HK-2 (cell line): ENCODE measurements at regions not wholly inside any gene's neighbourhood (a gene's known extent, or its start where the extent isn't known, plus 50 kb on each side); places are given as distances from the start of the nearest gene placed in this dataset.

Experiments
- DNase-seq: peaks from one replicate; pipeline ENCODE4 v3.0.0-alpha.2; 2018; ENCODE audit not compliant: unreplicated experiment

DNA sequence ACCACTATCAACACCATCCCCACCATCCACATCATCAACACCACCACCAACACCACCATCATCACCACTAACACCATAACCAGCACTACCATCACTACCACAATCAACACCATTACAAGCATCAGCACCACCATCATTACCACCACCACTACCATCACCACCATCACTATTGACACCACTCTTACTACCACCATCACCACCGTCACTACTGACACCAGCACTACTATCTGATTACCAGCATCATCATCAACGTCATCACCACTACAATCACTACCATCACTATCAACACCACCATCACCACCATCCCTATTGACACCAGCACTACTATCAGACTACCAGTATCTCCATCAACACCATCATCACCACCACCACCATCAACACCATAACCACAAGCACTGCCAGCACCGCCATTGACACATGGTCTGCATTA is 106.1 kb upstream of the RUNX3 start:
- DNase-seq: no peak

DNA sequence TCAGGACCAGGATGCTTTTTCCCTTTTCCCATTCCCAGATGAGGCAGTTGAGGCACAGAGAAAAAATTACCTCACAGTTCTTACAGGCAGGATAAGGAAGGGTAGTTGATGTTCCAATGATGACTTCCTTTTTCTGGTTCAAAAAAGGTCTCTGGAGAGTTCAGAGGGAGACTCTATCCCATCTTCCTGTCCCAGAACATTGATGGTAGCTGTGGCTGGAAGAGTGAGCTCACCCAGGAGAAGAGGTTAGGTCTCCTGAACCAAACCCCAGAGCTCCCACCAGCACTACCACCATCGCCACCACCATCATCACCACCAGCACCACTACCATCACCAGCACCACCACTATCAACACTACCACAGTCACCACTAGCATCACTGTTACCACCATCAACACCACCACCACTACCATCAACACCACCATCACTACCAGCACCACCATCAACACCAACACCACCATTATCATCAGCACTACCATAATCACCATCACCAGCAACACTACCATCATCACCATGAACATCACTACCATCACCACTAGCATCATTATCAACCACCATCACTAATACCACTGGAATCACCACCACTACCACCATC is 105.5 kb upstream of the RUNX3 start:
- DNase-seq: no peak

DNA sequence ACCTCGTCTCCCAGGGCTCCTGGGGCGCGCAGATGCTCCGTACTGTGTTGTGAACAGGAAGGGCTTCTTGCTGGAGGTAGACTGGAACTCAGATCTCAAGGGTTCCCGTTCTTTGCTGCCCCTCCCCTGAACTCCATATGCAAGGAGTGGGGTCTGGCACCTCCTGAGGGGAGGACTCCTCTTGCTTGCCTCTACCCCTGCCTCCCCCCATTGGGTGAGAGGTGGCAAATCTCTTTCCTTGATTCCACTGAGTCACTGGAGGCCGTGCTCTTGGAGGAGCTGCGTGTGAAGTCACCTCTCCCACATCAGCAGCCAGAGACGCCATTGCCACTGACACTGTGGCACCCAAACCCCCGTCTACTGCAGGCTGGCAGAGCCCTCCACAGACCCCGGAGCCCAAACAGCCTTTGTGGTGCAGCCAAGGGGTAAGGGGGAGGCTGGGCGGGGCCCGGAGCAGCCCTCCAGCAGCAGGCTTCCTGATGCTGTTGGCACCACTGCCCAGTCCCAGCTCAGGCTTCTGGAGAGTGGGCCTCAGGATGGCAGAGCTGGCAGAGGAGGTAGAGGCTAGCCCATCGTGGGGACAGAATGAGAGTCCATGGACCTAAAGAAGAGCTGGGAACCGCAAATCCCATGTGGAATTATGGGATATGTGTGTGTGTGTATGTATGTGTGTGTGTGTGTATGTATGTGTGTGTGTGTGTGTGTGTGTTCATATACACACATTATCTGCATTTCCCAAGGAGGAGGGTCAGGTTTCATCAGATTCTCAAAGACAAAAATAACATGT is 104.9 kb upstream of the RUNX3 start:
- DNase-seq: no peak

DNA sequence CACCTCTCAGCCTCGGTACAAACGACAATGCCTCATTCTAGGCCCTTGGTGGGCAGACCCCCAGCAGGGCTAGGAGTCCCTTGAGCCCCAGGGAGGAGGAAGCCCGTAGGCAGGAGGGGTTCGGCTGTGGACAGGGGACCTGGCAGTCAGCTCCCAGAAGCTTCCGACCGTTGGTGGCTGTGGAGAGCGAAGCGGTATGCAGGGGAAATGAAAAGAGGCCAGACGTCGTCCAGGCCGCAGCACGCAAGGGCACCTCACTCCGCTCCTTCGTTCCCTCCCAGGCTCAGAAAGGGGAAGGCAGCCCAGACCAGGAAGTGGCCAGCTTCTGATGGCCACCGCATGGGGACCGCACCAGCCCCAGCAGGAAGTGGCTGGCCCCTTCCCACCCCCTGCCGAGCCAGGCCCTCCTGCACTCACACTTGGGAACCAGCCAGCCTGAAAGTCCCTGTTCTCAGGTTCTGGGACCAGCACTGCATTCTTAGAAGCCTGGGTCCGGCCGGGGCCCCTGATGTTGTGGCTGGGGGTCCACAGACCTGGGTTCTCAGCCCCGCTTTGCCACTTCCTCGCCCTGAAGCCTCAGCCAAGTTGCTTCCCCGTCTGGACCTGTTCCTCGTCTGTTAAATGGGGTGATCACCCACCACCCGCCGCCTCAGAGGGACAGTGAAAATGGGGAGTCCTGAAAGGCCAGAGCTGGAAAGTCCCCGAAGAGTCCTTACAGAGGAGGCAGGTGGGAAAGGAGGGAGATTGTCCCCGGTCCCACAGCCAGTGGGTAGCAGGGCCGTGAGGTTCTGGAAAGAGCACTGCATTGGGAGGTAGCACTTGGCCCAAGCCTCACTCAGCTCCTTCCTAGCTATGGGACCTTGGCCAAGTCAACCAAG is 104.0 kb upstream of the RUNX3 start:
- DNase-seq: no peak

DNA sequence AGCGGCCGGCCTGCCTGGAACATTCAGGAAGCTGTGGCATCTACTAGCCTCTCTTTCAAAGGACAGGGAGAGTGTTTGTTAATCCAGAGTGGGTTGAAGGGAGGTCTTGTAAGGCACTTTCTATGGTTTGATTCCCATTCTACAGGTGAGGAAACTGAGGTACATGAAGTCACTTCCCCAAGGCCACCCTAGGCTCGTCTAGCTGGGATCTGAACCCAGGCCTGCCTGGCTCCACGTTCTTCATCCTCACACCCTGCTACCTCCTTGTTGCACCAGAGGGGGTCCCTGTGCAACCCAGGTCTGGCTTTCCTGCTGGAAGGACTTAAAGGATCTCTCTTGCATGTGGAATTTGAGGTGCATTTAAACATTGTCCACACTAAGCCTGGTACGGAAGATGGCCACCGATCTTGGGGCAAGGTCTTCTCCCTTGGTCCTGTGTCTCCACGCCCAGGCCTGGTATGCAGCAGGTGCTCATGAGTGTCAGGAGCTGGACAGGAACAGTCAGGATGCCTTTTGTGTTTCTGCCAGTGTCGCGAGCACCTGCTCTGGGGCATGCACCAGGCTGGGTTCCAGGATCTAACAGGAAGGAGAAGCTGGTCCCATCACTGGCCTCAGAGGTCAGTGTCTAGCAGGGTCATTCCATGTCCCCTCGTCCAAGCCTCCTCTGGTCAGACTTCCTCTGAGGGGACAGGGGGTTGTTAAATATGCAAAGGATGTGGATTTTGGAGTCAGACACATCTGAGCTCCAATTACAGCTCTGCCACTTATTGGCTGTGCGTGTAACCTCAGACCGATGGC is 103.2 kb upstream of the RUNX3 start:
- DNase-seq: no peak

DNA sequence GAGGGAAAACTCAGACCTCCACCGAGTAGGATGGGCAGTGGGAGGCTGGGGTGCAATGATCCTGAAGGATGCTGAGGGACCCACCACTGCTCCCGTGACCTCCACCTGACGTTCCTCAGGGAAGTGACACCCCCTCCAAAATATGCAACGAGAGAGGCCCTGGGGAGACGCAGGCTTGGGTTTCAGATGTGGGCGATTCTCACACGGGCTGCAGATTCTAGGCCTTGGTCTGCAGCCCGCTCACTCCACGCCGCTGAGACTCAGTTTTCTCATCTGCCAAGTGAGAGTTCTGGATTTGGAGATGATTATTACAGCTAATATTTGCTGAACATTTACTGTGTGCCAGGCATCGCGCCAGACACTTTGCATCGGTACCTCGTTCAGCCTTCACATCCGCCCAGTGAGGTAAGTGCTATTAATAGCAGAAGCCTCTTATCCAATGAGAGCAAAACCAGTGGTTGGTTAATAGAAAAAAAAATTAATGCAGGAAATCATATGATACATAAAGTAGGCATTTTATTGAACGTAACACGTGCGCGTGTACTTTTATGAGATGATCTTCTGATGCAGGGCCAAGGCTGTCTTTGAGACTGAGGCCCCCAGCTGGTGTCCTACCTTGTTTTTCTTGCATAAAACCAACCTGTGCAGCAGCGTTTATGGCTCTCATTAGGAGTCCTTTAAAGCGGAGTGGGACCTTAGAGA is 102.0 kb upstream of the RUNX3 start:
- no peak for DNase-seq

DNA sequence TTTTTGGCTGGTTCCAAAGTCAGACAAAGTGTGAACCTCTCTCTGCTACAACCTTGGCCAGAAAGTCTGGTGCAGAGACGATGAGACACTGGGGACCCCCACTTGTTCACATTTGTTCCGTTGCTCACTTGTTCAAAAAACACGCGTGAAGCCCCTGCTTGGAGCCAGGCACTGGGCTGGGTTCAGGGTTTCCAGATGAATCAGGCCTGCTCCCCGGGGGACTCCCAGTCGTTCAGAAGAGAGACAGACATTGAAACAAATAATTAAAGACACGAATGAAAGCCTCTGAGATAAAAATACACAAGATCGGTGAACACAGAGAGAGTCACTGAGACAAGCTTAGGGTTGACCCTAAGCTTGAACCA is 101.5 kb upstream of the RUNX3 start:
- no peak for DNase-seq

DNA sequence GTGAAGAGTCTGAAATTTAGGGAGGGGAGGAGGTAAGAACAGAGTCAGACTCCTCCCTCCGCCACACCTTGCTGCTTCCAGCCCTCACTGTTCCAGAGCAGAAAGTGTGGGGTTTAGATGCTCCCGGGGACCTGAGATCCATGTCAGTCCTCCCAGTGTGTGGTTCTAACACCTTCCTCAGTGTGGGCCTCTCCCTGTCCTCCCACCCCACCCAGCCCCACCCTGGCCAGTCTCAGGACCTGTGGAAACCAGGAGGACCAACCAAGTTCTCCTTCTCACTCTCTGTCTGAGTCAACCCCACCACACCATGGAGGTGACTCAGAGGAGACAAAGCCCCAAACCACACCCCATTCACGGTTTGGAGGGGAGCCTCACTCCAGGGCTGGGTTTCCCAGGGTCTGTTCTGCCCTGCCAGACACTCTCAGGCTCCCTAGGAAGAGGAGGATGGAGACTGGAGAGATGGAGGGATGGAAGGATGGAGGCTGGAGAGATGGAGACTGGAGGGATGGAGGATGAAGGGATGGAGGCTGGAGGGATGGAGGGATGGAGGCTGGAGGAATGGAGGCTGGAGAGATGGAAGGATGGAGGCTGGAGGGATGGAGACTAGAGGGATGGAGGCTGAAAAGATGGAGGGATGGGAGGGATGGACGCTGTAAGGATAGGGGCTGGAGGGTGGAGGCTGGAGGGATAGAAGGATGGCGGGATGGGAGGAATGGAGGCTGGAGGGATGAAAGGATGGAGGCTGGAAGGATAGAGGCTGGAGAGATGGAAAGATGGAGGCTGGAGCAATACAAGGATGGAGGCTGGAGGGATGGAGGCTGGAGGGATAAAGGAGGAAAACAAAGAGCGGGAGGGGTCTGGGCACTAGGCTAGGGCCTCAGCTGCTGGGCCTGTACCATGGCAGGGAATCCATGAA is 100.9 kb upstream of the RUNX3 start:
- DNase-seq: no peak

DNA sequence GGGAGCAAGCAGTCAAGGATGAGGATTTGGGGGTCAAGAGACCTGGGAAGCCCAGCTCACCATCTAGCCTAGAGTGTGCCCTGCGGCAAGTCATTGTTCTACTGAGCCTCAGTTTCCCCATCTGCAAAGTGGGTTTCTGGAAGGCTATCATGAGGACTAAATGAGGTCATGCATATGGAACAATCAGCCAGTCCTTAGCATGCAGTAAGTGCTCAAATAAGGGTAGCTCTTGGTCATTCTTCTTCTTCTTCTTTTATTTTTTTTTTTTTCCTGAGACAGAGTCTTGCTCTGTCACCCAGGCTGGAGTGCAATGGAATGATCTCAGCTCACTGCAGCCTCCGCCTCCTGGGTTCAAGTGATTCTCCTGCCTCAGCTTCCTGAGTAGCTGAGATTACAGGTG is 99.9 kb upstream of the RUNX3 start:
- no peak for DNase-seq

DNA sequence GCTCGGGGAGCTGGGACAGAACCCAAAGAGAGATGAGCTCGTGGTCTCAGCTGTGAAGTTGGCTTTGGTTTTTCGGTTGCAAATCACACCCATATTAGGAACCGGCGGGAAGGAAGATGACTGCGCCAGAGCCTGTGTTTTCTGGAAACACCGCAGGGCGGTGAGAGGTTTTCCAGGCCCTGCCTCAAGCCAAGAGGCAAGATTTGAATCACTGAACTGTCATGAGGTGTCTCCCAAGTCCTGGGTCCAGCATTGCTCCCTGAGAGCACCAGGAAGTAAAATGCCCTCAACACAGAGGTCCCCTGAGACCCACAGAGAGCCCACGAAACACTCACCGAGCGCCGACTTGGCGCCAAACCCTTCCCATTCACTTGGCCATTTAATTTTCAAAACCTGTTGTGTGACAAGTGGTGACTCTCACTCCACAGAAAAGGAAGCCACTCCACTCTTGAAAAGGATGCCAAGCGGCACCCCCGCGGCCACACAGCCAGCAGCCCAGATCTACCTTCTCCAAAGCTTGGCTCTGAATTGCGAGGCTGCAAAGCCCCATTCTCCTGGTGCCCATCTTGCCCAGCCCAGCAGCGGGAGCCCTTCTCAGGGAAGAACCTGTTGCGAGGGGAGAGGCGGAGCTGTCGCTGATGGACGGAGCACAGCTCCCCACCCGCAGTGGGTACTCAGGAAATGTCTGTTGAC is 99.0 kb upstream of the RUNX3 start:
- DNase-seq: no peak

DNA sequence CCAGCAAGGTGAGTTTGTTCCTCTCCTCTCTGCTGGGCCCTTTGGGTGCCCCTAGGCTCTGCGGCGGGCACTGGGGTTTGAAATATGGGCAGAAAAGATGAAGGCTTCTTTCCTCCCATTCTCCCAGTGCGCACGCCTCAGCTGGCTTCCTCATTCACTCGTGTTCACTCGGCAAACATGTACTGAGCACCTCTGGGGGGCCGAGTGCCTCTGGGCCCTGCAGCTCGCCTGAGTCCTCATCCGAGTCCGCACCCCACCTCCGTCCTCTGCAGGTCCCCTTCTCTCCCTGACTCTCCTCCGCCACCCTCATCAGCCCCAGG is 98.5 kb upstream of the RUNX3 start:
- no peak for DNase-seq

DNA sequence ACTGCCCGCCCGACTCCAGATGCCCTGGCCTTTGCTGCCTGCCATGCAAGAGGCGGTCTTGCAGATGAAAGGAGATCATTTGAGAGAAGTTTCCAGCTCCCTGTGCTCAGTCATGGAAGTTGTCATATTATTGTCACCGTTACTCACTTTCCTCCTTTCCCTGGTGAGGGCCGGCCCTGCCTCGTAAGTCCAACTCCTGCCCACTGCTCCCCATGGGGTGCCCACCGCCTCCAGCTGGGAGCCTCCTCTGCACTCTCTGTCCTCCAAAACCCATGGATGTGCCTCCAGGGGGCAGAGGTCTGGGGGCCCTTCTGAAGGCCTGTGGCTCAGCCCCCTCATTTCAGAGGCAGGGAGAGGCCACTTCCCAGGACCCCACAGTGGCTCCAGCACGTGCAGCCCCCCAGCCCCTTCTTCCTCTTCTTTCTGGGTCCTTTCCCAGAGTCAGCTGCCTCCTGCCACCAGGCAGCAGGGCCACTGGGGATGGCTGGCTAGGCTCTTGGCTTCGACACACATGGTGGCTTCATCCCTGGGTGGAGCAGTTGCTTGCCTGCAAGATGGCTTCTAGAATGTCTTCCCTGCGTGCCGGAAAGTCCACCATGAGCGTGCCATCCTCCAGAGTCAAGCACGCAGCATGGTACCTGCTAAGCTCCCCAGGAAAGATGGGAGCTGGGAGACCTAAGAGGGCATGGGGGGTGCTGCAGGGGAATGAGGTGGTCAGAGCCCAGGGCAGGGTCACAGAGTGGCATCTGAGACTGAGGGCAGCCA is 97.9 kb upstream of the RUNX3 start:
- no peak for DNase-seq

DNA sequence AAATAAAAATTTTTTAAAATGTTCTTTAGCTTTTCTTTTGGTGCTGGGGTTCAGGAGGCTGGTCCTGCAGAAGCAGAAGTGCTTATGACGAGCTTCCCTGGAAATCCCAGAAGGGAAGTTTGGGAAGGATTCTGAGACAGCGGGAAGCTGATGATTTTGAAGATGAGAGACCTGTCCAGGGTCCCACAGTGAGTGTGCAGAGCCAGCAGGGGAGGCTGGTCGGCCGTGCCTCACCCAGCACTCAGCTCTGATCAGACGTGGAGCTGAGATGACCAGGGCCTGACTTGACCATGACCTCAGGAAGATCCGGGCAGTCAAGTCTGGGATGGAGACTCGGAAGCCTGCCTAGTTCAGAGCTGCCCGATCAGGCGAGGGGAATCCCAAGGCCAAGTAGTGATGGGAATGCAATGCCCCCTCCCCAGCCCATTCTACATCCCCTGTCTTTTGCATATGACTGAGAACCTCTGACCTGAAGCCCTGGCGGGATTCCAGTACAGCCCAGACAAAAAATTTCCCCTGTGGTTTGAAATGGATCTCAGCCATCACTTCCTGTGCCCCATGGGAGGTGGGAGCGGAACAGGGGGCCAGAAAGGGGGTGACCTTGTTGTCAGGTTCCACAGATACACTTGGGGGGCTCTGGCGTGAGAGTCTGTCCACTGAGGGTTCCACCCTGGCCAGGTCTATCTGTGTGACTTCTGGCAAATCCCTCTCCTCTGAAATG is 96.8 kb upstream of the RUNX3 start:
- DNase-seq: no peak

DNA sequence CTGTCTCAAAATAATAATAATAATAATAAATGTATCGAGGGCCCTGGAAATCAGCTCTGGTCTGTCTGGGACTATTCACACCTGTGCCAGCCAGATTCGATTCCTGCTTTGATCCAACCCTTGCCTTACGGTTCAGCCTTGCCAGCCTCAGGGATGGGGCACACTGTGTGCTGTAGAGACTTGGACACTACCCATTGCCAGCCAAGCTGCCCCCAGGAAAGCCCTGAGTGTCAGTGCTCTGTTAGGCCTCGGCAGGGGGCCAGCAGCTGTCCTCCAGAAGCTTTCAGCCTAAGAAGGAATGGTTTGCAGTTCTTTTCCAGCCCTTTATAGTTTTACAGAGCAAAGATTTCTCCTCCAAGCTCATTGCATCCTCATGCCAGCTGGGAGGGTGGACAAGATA is 96.2 kb upstream of the RUNX3 start:
- no peak for DNase-seq

DNA sequence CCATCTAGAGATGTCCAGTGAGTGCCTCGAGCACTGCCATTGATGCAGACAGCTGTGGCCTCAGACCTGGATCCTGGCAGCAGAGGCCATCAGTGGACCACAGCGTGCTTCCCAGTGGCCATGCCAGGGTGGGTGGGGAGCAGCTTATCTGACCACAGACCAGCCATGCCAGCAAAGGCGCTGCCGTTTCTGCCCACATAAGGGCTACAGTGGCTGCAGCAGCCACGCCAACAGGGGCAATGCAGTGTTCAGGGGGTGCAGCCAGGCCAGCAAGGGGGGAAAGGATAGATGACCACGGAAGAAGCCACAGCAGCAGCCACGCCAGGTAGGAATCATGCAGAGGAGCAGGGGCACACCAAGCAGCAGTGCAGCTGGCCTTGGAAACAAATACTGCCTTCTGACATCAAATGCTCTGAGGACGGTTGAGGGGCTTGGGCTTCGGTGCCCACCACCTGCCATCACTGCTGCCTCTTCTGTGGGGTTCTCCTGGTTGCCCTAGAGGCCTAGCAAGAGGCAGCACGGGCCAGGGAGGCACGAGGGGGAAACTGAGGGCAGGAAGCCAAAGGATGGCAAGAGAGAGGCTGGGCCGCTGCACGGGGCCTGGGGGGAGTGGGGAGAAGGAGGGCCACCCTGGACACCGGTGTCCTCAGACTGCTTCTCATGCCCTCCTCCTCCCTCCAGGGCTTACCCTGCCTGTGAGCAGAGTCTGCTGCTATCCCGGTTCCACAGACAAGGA is 94.7 kb upstream of the RUNX3 start:
- DNase-seq: no peak

DNA sequence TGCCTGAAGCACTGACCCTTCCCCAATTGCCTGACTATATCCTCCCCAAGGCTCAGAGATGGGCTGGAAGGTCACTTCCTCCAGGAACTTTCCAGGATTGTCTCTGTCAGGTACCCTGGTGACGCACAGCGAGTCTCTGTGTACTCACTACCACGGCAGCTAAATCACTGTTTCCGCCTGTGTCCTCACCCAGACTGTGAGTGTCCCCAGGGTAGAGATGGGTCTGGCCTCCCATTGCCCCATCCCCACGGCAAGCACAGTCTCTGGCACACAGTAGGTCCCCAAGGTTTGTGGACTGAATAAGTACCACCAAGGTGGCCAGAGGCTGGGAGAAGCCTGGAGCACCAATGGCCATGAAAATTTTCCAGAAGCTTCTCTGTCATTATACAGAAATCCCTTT is 93.8 kb upstream of the RUNX3 start:
- no peak for DNase-seq

DNA sequence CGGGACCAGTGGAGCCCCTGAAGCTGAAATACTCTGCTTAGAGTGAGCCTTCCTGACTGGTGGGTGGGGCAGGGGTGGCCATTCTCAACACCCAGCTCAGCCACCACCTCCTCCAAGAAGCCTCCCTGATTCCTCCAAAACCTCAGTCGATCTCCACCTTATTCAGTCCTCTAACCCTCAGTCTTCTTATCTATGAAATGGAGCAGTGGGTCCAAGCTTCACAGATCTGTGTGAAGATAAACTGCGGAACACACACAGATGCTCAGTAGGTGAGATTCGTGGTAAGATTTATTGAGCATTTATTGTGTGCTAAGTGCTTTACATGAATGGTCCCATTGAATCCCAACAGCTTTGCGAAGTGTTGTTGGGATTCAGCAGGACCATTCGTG is 93.1 kb upstream of the RUNX3 start:
- DNase-seq: no peak
